GM18502 (cell line): ENCODE measurements at regions not wholly inside any gene's neighbourhood (a gene's known extent, or its start where the extent isn't known, plus 50 kb on each side); places are given as distances from the start of the nearest gene placed in this dataset.

Source experiments
- ATAC-seq: cut with Tn5 transposase; IDR thresholded peaks from one replicate; pipeline ENCODE4 v1.9.1; 2021; ENCODE audit warnings: mild to moderate bottlenecking; ENCODE audit not compliant: unreplicated experiment, poor library complexity

- ATAC-seq = no peak
Observed at GRCh38 chr18:1968801-1969498, 602.4 kb downstream of the METTL4 start.

GRCh38 chr18:1976484-1976883 is 594.8 kb downstream of the METTL4 start:
- no peak for ATAC-seq

- ATAC-seq = no peak
Observed at GRCh38 chr18:1982056-1982455, 589.2 kb downstream of the METTL4 start.

GRCh38 chr18:1983746-1984515 is 587.4 kb downstream of the METTL4 start:
- ATAC-seq = no peak

- ATAC-seq = no peak
Observed at GRCh38 chr18:1993866-1994265, 577.4 kb downstream of the METTL4 start.

- ATAC-seq = no peak
Observed at GRCh38 chr18:1994471-1994870, 576.8 kb downstream of the METTL4 start.

- ATAC-seq = no peak
Observed at GRCh38 chr18:1995041-1995612, 576.2 kb downstream of the METTL4 start.

GRCh38 chr18:1998121-1998520 is 573.2 kb downstream of the METTL4 start:
- no peak for ATAC-seq

- no peak for ATAC-seq
Observed at GRCh38 chr18:1999387-1999786, 571.9 kb downstream of the METTL4 start.

- ATAC-seq = no peak
Observed at GRCh38 chr18:2002151-2002550, 569.2 kb downstream of the METTL4 start.

- no peak for ATAC-seq
Observed at GRCh38 chr18:2002604-2003003, 568.7 kb downstream of the METTL4 start.

GRCh38 chr18:2009942-2010697 is 561.2 kb downstream of the METTL4 start:
- ATAC-seq = no peak

- ATAC-seq = no peak
Observed at GRCh38 chr18:2027016-2027415, 544.3 kb downstream of the METTL4 start.

- no peak for ATAC-seq
Observed at GRCh38 chr18:2027756-2028155, 543.5 kb downstream of the METTL4 start.

GRCh38 chr18:2028986-2029385 is 542.3 kb downstream of the METTL4 start:
- no peak for ATAC-seq

- no peak for ATAC-seq
Observed at GRCh38 chr18:2030647-2031046, 540.7 kb downstream of the METTL4 start.

GRCh38 chr18:2032036-2032435 is 539.3 kb downstream of the METTL4 start:
- ATAC-seq = no peak

GRCh38 chr18:2035056-2035455 is 536.2 kb downstream of the METTL4 start:
- ATAC-seq = no peak

GRCh38 chr18:2036086-2036485 is 535.2 kb downstream of the METTL4 start:
- no peak for ATAC-seq

- no peak for ATAC-seq
Observed at GRCh38 chr18:2040279-2040678, 531.0 kb downstream of the METTL4 start.

- no peak for ATAC-seq
Observed at GRCh38 chr18:2049986-2050385, 521.3 kb downstream of the METTL4 start.
